GM18520 (cell line): ENCODE measurements at regions not wholly inside any gene's neighbourhood (a gene's known extent, or its start where the extent isn't known, plus 50 kb on each side); places are given as distances from the start of the nearest gene placed in this dataset.

ENCODE experiments used
- ATAC-seq: cut with Tn5 transposase; IDR thresholded peaks from one replicate; pipeline ENCODE4 v1.9.1; 2021; ENCODE audit not compliant: unreplicated experiment

DNA sequence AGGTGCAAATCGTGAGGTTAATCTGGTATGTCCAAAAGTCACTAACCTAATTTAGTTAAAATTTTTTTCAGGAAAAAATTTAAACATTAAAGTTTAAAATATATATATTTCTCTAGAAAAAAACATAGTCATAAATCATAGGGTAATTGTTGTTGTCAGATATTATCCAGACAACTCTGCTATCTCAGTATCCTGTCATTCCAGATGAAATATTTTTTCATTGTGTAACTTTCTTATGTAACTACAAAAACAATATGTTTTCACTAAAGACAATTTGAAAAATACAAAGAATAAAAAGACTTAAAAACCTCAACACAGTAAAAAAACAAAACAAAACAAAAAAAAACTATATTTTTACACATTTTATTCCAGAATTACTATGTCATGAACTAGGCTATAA, 57.6 kb downstream of the TENT5A start:
- ATAC-seq: no peak

GRCh38 chr6:81694207-81694606, 58.3 kb downstream of the TENT5A start:
- no peak for ATAC-seq

DNA sequence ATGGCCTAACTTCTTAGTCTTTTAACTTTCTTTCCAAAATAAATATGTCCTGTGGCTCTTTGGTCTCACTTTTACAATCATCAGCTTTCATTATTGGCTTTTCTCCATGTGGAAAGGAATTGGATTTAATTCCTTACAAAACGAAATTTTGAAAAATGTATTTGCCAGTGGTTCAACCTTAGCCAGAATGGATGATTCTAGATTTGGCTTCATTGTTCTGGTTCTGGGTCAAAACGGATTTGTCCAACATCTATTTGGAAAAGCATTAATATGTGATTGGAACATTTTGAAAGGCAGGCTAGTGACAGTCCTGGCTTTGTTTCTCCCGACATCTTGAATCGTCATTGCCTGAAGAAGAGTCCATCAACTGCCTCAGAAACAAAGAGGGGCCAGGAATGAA, 59.2 kb downstream of the TENT5A start:
- ATAC-seq: no peak

DNA sequence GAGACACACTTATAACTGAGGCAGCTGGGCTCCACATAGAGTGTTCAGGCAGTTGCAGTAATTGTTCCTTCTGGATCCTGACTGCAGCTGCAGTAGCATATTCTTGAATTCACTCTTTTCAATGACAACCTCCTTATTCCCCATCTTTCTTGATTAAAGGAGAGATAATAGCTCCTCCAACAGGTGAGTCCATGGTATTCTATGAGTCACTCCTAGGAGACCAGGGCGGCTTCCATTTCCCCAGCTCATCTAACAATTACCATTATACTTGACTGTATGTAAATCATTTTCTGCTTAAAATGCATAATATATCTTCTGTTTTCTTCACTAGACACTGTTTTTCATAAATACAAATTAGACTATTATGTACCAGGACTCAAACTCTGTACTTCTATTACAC, 62.4 kb downstream of the TENT5A start:
- ATAC-seq: no peak

- no peak for ATAC-seq
Measured at GRCh38 chr6:81689580-81689979, 62.9 kb downstream of the TENT5A start.

DNA sequence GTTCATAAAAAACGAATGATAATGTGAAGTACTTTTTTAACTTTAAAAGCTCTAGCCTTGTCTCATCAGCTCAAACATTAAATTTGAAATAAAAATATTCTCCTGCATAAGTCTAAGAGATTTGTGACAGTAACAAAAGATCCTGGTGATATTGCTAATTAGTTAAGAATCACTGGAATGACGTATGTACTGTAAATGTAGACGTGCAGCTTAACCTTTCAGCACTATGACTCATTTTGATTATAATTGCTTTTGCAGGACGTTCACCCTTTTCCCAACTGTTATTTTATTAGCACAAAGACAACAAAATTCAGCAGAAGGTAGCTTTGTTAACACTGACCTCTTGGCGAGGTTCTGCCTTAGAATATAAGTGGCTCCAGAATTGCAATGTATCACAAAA, 68.6 kb downstream of the TENT5A start:
- no peak for ATAC-seq

DNA sequence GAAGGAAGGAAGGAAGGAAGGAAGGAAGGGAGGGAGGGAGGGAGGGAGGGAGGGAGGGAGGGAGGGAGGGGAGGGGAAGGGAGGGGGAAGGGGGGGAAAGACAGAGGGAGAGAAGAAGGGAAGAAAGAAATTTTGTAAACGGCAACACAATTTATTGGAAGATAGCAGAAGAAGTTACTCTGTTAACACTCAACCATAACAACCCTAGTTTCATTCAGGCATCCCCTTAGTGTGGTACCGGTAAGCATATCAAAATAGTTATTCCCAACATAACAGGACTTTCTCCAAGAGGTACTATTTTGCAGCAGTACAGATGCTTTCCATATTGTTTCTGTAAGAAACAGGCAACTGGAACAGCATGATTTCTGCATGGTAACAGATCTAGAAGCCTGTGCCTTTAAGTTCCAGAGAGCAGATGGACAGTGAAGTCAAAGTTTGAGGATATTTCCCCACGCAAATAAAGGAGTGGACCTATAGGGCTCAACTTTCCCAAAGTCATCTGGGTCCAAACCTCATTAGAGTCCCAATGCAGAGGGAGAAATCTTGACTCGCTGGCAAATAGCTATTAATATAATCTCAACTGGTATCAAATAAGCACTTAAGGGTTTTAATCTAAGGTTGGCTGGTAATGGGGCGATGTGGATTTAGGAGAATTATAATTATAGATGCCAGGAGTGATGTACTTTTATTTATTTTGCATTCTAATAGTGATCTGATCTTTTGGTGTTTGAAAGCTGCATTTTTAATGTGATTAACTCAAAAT, 69.4 kb downstream of the TENT5A start:
- ATAC-seq: no peak

- no peak for ATAC-seq
Measured at GRCh38 chr6:81682235-81682795, 70.2 kb downstream of the TENT5A start.

DNA sequence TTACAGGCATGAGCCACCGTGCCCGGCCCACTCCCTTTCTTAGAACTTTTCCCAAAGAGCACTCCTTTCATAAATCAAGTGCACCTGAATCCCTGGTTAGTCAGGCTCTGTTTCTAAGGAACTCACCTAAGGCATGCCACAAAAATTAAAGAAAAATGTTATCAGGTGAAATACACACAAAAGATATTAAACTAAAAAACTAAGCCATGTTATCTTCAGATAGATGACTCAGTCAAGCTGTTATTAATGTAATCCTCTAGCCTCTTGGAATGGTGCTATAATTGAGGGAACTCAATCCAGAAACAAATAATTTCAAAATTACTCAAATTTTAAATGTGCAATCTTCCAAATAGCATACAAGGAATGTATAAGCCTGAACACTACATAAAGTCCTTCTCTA, 83.0 kb downstream of the TENT5A start:
- no peak for ATAC-seq

DNA sequence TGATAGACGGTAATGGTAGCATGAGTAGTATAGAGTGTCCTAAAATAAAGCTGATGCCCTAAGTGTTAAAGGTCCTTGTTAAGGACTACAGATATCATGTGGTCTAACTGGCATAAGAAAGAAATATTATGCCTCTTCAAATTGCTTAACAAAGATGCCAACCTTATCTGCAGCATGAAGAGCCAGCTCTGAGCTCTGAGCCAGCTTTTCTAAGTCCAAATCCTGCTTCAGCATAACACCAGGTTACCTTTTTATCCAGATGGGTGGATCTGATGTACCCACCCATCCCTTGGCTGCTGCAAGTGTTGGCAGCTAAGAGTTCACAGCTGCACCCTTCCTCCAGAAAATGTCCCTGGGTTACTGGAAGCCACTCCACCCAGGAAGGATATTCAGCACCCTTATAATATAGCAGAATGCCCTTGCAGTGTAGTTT, 83.8 kb downstream of the TENT5A start:
- no peak for ATAC-seq

- no peak for ATAC-seq
Measured at GRCh38 chr6:81666481-81666880, 86.0 kb downstream of the TENT5A start.

DNA sequence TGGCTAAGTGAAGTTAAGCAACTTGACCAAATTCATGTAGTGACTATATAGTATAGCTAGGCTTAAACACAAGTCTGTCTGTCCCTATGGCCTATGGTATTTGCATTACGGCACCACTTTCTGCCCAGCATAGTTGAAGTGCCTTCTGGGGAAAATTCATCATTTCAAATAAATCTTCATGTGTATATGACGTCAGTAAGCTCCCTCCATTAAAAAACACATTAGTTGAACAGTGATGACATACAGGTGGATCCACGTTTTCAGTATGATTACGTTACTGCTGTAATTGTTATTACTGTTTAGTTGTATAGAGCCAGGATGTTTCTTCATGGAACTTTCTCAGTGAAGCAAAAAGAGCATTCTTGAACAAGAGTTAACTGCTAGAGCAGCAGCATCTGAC, 96.2 kb downstream of the TENT5A start:
- ATAC-seq: no peak

DNA sequence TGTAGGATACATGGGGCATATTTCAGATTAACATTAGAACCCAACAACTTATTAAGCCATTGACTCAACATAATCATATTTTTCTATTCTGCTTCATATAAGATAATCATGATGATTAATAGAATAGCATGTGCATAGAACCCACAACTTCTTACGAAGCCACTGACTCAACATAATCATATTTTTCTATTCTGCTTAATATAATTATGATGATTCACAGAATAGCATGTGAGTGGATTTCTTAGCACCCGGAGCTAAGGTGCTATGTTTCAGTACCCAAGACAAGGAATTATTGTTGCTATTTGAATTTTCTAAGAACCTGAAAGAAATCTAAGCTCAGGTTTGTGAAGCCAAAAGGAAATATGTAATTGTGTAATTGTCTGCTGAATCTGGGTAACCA, 96.8 kb downstream of the TENT5A start:
- ATAC-seq: no peak

GRCh38 chr6:81648502-81648901, 104.0 kb downstream of the TENT5A start:
- no peak for ATAC-seq

GRCh38 chr6:81643156-81643555, 109.3 kb downstream of the TENT5A start:
- no peak for ATAC-seq

- no peak for ATAC-seq
Measured at GRCh38 chr6:81640891-81641290, 111.6 kb downstream of the TENT5A start.

DNA sequence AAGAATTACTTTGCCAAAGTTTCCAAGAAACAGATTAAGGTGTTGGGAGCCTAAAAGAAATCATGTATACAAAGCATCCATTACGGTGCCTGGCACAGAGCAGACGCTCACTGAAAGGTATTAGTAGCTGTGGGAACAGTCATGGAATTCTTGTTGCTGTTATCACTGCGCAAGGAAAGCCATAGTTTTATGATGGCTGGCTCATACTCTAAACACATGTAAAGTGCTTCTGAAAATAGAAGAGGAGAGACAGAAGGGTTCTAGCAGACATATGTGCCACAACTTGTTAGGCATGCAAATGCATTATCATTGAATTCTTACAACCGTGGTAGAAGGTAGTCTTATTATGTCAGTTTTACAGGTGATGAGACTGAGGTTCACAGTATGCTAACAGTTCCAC, 112.4 kb downstream of the TENT5A start:
- ATAC-seq: no peak

DNA sequence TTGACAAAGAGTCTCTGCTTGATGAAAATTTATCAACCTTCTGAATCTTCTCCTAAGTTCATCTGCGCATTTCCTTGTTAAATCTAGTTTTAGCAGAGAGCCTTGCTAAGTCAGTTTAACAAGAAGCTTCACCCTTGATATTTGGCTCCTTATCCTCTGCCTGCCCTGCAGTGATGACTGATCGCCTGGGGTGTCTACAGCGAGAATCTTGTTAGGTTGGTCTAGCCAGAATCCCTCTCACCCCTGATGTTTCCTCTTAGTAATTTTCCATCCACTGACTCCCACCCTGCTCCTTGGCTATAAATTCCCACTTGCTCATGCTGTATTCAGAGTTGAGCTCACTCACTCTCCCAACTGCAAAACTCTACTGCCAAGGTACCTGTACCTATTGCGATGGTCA, 114.1 kb downstream of the TENT5A start:
- ATAC-seq: no peak

GRCh38 chr6:81636930-81637568, 115.4 kb downstream of the TENT5A start:
- ATAC-seq: no peak

DNA sequence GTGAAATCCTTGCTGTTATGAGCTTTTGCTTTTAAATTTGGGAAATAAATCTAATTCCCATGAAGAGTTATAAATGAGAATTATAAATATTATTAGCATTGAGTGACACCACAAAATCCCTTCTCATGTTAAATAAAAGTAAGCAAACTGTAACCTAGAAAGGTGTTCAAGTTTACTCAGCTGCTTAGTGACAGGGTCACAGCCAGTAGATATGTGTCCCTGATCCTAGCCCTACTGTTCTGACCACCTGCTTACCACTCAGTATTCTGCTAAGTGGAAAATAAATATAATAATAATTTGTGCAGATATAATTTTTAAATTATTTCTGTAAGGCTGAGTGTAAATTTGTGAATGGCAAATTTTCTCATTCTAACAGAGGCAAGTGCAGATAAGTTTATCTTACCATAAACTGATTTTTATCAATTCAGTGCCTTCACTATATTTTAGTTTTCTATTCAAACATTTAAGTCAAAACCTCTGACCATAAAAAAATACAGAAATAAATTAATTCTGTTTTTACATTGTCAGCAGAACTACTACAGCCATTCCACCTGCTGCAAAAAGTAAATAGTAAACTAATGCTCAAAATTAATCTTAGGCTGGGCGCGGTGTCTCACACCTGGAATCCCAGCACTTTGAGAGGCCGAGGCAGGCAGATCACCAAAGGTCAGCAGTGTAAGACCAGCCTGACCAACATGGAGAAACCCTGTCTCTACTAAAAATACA, 118.2 kb downstream of the TENT5A start:
- ATAC-seq: no peak

DNA sequence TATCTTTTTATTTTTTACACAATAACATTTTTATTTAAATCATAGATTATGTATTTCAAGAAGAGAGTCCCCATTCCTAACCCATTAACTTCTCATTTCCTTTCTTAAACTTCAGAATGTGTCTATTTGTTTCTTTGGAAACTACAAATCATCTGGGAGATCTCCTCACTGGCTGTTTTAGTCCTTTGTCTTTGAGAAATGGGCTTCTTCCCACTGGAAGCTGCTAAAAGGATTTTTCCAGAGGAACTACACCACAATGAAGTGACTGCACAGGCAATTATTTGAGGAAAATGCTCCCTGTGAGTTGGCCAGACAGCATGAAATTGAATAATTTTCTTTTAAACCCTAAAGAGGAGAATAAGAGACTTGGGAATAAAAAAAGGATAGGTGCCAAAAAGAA, 119.1 kb downstream of the TENT5A start:
- ATAC-seq: no peak

- ATAC-seq: no peak
Measured at GRCh38 chr6:81630719-81631118, 121.8 kb downstream of the TENT5A start.
